HG02943 (cell line): ENCODE measurements at regions not wholly inside any gene's neighbourhood (a gene's known extent, or its start where the extent isn't known, plus 50 kb on each side); places are given as distances from the start of the nearest gene placed in this dataset.
"Not testable (repeated sequence)": the region's sequence is repeated elsewhere in the genome, so short reads cannot be mapped to it uniquely, and the experiment has no call there.

Experiments
- ATAC-seq: cut with Tn5 transposase; IDR thresholded peaks from one replicate; pipeline ENCODE4 v1.9.1; 2021; ENCODE audit warnings: mild to moderate bottlenecking, low read depth, moderate library complexity; ENCODE audit not compliant: unreplicated experiment

DNA sequence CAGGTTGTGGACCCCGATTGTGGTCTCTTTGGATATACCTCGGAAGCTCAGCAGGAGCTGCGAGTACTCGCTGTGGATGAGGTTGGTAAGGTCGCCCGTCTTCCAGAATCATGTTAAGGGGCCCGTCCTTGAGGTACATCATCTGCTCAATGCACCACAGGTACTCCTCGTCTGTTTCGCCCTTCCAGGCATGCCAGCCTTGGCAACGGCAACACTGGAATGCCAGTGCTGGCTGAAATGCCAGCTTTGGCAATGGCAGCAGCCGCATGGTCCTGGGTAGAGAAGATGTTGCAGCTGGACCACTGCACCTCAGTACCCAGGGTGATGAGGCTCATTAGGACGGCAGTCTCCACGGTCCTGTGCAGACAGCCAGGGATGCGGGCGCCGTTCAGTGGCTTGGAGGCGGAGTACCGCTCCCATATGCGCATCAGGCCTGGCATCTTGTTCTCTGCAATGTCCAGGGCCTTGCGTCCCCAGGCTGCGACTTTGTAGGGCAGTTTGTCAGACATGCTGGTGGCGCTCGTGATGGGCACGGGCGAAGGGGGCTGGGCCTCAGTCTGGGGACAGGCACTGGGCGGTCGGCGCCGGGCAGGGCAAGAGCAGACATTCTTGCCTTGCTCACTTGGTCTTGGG, 122.2 kb upstream of the NXPH2 start:
- ATAC-seq = no peak

DNA sequence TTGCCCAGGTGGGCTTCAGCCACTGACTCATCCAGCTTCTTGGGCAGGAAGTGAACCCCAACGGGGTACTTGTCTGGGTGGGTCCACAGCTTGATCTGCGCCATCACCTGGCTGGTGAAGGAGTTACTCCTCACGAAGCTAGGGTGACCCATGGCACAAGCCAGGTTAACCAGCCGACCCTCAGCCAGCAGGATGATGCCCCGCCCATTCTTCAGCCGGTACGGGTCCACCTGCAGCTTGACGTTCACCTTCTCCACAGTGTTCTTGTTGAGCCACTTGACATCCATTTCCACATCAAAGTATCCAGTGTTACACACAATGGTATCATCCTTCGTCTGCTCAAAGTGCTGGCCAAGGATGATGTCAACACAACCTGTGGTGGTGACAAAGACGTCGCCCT, 121.3 kb upstream of the NXPH2 start:
- no peak for ATAC-seq

DNA sequence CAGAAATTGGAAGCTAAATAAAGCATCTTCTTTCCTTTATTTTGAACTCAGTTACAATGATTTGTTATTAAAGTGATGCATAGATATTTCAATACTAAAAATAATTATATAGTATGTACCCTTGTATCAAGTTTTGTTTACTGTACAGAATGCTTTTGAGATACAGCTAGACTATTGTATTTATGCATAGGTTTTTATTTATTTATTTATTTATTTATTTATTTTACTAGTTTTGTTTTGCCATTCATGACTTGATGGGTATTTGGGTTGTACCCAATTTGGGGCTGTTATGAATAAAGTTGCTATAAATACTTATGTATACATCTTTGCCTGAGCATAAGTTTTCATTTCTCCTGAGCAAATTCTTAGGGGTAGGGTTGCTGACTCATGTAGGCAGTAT, 118.7 kb upstream of the NXPH2 start:
- no peak for ATAC-seq

DNA sequence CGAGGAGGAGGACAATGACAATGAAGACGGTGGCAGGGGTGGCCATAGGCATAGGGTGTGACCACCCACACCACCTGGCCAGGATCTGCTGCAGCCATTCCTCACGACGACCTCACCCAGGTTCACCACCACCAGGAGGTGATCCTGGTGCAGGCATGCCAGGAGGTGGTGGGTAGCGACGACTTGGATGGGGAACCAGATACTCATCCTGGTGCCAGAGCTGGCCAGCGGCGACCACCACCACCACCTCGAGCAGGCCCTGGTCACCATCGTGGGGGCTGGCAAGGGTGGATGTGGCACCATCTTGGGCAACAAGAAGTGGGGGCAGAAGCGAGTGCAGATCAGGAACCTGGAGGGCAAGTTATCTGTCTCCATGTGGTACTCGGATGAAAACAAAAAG, 117.1 kb upstream of the NXPH2 start:
- no peak for ATAC-seq

DNA sequence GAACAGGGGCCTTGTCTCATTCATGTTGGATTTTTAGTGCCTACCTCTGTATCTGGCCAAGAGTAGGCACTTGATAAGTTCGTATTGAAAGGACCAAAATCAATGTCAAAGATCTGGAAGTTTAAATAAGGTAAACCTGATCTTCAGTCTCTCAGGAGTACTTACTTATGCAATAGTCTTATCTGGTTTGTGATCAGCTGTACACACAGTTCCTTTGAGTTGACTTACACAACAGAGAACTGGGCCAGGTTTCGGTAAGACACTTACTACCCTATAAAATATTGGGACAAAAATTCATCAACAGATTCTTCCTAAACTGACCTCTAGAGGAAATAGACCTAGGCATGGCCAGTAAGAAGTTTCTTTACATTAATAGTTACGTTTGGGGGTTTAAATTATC, 113.6 kb upstream of the NXPH2 start:
- ATAC-seq = no peak

DNA sequence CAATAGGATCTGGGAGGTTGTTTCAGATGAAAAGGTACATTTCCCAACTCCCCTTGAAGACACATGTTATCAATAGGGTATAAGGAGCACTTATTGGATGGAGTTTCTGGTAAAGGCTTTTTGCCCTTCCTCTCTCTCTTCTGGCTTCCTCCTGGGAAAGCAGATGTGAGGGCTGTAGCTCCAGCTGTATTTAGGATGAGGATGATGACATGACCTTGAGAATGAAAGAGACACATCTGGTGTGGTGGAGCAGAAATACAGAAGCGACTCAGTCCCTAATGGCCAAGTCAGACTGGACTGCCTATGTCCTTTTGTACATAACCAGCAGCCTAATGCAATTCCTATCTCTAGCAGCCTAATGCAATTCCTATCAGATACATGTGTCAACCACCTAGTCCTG, 100.9 kb upstream of the NXPH2 start:
- ATAC-seq = no peak

DNA sequence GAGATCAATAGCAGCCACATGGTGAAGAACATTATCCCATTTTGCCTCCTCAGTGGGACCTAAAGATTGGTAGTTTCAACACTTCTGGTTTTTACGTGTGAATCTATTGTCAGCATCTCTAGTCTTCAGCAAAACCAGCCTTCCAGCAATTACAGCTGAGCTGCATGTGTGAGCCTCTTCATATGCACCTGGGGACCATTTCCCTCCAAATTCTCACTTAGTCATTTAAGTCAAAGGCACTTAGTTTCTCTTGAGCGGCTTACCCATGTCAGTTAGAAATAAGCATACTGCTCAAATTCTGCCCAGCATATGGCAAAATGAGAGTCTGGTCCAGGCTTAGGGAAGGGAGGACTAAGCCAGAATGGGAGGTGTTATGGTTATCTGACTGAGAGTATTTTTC, 99.7 kb upstream of the NXPH2 start:
- no peak for ATAC-seq

DNA sequence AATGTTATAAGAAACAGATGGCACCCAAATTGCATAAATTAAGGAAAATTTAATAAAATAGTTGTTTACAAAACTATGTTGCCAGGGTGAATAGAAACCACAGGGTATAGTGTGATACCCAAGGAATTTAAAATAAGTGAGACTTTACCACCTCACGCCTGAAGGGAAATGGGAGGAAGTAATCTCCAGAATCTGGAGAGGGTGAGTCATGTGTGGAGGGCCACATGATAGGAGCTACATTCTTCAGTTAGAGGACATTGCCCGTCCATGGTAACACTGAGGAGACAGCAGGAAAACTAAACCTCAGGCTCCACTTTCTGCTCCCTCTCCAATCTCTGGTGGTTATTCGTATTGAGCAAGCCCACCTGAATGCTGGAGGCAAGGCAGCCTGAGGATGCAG, 97.2 kb upstream of the NXPH2 start:
- no peak for ATAC-seq

DNA sequence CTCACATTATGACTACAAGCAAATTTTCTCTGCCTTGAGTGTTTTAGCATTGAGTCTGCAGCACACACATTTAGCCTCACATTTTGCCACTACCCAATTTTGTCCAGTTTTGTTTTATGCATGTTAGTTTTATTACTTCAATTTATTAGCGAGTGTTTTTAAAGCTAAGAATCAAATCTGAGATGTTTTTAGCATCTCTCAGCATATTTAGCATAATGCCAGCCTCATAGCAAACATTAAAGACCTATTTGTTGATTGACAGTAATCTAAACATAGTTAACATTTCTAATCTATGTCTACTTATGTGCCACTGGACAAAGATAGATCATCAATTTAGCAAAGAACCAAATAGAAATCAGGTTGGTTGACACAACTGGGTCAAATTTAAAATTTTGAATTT, 94.1 kb upstream of the NXPH2 start:
- no peak for ATAC-seq

DNA sequence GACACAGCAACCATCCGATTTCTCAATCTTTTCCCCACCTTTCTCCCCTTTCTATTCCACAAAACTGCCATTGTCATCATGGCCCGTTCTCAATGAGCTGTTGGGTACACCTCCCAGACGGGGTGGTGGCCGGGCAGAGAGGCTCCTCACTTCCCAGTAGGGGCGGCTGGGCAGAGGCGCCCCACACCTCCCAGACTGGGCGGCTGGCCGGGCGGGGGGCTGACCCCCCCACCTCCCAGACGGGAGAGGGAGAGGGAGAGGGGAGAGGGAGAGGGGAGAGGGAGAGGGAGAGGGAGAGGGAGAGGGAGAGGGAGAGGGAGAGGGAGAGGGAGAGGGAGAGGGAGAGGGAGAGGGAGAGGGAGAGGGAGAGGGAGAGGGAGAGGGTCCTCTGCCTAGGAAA, 91.9 kb upstream of the NXPH2 start:
- not testable (repeated sequence) for ATAC-seq

DNA sequence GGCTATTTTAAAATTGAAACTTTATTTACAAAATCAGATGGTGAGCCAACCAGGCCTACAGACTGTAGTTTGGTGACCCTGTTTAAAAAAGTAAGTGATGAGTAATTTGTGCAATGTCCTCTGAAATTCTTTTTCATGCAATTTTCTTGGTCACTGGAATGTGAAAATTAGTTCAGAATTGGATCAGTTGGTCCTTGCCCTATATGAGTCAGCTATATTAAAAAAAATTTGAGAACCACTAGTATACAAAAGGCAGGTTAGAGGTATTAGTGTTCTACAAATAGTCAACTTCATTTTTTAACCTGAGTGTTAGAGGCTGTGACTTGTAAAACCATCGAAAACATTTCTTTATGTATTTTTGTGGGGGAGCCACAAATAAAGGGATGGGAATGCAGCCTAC, 91.1 kb upstream of the NXPH2 start:
- no peak for ATAC-seq

DNA sequence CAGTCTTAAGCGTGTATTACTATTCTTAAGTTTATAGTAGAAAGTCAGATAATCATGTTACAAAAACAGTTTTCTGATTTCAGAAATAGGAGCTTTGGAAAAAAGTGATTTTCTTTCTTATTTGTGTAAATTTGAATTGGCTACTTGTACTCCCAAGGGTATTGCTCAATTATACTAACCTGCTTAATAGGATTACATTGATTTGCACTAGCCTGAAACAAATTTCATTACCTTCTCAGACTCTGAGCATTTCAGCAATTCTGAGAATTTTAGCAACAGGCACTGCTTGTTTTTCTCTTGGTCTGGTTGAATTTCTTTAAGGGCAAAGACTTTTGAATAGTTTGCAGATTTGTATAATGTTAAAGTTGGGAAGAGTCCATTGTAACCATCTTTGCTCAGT, 87.2 kb upstream of the NXPH2 start:
- ATAC-seq = no peak

DNA sequence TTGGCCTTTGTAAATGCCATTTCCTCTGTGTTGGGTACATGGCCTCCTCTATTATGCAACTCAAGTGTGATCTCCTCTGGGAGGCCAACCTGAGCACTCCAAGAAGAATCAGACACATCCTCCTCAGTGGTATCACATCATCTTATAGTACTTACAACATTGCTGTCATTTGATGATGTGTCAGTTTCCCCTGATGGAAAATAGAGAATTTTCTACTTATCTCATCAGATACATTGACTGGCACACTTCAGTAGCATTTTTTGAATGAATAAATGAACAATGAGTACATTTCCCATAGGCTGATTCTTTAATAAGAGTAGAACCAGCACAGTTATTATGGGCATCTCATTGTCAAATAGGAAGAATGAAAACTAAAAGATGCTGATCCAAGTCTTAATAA, 86.6 kb upstream of the NXPH2 start:
- no peak for ATAC-seq

DNA sequence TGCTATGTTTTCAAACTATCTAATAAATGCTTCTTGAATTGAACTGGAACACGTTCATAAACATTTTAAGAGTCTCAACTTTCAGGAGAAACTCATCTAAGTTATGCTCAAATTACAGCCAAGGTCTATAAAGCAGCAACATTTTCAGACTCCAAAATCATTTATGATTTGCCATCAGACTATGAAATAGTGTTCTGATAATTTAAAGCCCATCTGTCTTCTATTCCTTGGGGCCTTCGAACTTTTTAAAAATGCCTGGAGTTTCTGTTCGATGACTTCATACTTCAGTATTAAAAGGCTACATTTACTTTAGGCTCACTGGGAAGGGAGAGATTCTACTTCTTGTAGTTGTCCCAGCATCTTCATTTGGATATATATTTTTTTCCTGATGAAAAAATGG, 73.6 kb upstream of the NXPH2 start:
- no peak for ATAC-seq

DNA sequence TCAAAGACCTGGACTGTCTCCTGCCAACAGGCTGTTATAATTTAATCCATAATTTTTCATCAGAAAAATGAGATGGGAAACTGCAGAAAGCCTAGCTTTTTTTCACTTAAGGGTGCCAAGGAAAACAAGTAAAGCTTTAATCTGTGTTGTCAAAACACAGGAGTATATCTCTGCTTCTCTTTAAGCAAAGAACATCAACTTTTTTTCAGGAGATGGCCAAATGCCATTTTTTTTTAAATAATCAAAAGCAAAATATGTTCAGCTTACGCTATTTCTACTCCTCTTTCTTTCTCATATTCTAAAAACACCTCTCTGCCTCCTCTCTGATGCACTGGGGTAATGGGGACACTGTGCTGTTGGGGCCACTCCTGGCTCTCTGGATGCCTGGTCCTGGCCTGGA, 73.1 kb upstream of the NXPH2 start:
- ATAC-seq = no peak

DNA sequence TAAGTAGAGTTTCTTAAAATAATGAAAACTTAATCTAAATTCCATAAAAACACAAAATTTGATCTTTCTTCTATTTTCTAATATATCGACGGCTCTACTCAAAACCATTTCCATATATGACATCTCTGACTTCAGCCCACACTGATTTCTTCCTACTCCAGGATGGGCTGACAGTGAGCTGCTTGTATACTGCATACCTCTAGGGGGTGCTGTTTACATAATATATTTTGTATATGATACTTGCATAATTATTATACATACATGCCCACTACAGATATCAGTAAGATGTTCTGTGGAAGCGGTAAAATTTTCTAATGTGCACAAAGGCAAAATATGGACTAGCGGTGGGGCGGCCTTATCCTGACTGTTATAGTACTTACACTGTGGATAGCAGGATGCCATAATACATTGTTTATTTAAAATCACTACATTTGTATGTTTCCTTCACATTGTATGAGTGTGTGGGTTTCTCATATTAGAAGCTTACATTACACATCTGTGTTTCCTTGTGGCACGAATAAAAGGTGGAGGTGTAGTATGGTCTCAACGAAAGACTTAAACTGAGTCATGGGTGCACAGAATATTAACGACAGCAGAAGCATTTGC, 66.1 kb upstream of the NXPH2 start:
- no peak for ATAC-seq

DNA sequence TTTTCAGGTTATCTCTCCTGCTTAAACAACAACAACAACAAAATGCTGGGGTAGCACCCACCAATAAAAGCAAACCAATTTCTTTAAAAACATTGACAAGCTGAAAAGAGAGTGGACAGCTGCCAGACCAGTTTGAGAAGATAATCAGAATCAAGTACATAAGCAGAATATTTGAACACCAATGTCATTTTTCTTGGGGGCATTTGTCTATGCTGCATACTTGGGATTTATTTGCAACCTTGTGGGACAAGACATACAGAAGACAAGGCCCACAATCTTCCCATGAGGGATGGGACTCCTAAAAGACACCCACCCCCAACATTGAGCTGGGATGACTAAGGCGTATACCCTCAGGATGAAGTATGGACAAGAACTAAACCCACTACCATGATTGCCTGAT, 62.2 kb upstream of the NXPH2 start:
- no peak for ATAC-seq

DNA sequence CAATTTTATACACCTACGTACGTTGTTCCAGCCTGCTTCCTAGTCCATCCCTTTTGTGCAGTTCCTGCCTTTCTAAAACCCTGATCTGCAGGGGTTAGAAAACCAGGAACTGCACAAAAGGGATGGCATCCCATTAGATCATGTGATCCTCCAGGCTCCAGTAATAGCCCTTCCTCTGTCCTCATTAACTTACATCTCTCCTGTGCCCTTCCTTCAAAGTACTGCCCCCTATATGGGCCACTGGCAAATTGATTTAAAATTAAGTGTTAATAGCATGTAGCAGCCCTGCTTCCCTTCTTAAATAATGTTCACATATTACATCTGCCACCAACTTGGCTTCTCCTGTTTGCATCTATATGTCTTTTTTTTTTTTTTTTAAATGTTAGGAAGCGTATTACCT, 61.3 kb upstream of the NXPH2 start:
- ATAC-seq = no peak

DNA sequence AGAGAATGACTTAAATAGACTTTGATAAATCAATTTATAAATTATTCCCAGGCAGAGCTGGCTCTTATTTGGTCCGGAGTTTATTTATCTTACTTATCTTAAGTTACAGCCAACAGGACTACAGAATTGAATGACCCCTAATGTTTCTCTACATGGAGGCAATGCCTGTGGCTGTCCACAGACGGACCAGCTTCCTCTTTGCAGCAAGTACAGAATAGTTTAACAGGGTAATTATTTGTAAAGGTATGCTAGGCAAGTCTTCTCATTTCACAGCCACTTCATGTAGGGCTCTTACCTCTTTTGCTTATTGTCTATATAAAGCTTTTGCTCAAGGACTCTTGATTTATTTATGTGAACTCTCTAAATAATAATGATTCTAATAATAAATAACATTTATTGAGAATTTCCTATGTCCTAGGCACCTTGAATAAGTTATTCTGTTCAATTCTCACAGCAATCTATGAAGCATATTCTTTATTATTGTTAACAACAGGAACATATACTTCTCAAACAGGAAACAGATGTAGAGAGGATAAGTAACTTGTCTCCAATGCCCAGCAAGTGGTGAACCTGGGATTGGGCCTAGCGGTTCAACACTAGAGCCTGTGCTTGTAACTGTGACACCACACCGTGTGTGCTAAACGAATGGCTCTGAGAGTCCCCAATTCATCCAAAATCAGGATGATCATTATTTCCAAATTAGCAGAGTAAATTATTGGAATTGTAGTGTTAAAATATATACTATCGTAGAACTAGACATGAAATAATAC, 58.8 kb upstream of the NXPH2 start:
- ATAC-seq = no peak

DNA sequence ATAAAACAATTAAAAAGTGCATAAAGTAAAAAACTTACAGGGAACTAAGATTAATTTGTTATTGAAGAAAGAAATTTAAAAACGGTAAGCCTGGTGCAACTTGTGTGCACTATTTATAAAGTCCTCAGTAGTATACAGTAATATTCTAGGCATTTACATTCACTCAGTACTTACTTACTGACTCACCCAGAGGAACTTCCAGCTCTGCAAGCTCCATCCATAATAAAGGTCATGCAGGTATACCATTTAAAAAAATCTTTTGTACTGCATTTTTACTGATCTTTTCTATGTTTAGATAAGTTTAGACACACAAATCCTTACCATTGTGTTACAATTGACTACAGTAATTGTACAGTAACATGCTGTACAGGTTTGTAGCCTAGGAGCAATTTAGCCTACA, 51.5 kb upstream of the NXPH2 start:
- ATAC-seq = no peak

DNA sequence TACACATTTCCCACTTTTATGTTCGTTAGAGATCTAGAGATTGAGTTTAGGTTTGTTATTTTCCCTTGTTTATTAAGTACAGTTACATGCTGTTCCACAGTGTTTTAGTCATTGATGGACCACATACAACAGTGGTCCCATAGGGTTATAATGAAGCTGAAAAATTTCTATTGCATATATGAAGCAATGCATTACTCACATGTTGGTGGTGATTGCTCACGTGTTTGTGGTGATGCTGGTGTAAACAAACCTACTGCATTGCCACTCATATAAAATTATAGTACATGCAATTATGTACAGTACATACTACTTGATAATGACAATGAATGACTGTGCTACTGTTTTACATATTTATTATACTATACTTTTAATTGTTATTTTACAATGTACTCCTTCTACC, 51.0 kb upstream of the NXPH2 start:
- ATAC-seq = no peak

DNA sequence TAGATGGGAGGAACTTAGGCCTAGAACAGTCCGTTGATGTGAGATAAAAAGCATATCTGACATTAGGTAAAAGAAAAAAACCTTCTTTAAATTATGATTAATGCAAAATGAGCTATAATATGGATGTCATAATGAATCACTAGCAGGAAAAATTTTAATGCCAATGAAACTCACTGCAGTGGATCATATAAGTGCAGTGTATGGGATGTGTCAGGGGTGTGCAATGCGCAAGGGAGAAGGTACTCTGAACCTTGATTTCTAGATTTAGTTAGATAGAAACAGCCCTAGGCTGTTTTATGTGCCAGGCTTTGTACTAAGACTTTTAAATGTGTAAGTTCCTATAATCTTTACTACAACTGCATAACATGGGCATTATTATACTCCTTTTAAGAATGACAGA, 50.4 kb upstream of the NXPH2 start:
- ATAC-seq = no peak
